ENCODE measurements at regions not wholly inside any gene's neighbourhood (a gene's known extent, or its start where the extent isn't known, plus 50 kb on each side); places are given as distances from the start of the nearest gene placed in this dataset.

DNA sequence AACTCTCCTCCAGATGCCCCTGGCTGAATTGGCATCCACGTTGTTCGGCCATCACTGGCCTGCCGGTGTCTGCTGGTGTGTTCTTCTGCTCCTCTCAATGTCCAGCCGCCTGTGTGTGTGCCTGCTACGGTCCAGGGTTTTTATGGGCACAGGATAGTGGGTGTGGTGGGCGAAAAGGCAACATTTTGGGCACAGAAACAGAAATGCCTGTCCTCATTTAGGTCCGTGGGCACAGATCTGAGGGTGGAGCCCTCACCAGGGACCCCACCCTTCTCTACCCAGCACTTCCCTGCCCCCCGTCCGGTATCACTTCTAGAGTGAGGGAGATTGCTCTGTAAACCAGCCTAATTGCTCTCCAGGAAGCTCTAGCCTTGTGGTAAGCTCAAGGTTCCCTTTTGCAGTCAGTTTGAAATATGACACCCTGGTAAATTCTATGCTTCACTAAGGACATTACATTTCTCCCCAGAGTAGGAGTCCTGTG lies 410.1 kb downstream of the MAT2B start:
- H3K27me3 ChIP-seq (ENCODE audit: control insufficient read depth in 2 of 2, insufficient read depth in 2 of 2, low read length in 2 of 2), result no peaks in the 10 kb centered on the region
- DNase-seq (ENCODE audit: low read depth, low spot score), result no peak
- no peaks in the 10 kb centered on the region for H3K36me3 ChIP-seq (ENCODE audit: control insufficient read depth in 2 of 2, extremely low read depth in 1 of 2, insufficient read depth in 2 of 2, low read length in 2 of 2)
- H3K9me1 ChIP-seq (replicated peaks; ENCODE audit: control insufficient read depth, extremely low read depth, insufficient read depth, low read length), result no peaks in the 10 kb centered on the region
- no TSS peak for BruUV-seq (replicated peaks)
- CTCF ChIA-PET, result no interaction called here
- H3K9ac ChIP-seq (replicated peaks; ENCODE audit: extremely low read depth, insufficient read depth, low read length), result no peak overlapping the region
- dilution Hi-C loops (cut with MboI; ENCODE audit: extremely low pct_ligation_motif_present, low sequenced_read_pairs) (no loop called here), intact Hi-C loops (cut with micrococcal nuclease) (no loop called here)
- TF ChIP-seq GATA2 (IDR thresholded peaks at IDR 0.05; ENCODE audit: insufficient read depth, insufficient read length, low read depth, low read length) (no peak), EZH2 (IDR thresholded peaks at IDR 0.05; ENCODE audit: borderline replicate concordance, low read depth, low read length, severe bottlenecking) (no peak), FOS (IDR thresholded peaks at IDR 0.05; ENCODE audit: borderline replicate concordance, insufficient read depth, low read length) (no peak), MYC (IDR thresholded peaks at IDR 0.05; ENCODE audit: low read depth, low read length) (no peak), MAX (IDR thresholded peaks at IDR 0.05; ENCODE audit: insufficient read depth, insufficient read length) (no peak)
- FAIRE-seq, result no peak
- H3K79me2 ChIP-seq (ENCODE audit: control insufficient read depth, insufficient read depth, low read length), result no peaks in the 10 kb centered on the region
- H3K9me3 ChIP-seq (replicated peaks; ENCODE audit: control insufficient read depth, insufficient read depth, low read length), result no peaks in the 10 kb centered on the region
- no peak overlapping the region for H3K4me2 ChIP-seq (ENCODE audit: insufficient read depth, low read length)
- peak overlapping the region; percentile 3 for H2AFZ ChIP-seq (ENCODE audit: low read depth, low read length)
- no peak overlapping the region for H3K4me3 ChIP-seq (replicated peaks in 1 of 3; ENCODE audit: insufficient read depth in 1 of 3, low read depth in 1 of 3, low read length in 3 of 3)
- no peaks in the 10 kb centered on the region for H3K4me1 ChIP-seq (ENCODE audit: control insufficient read depth, extremely low read depth, insufficient read depth, low read length)
- no peak overlapping the region for H3K27ac ChIP-seq (ENCODE audit: insufficient read depth, low read depth, low read length)
- POLR2A ChIA-PET, result no interaction called here
- H4K20me1 ChIP-seq (replicated peaks; ENCODE audit: control insufficient read depth, extremely low read depth, insufficient read depth, low read length), result no peaks in the 10 kb centered on the region

DNA sequence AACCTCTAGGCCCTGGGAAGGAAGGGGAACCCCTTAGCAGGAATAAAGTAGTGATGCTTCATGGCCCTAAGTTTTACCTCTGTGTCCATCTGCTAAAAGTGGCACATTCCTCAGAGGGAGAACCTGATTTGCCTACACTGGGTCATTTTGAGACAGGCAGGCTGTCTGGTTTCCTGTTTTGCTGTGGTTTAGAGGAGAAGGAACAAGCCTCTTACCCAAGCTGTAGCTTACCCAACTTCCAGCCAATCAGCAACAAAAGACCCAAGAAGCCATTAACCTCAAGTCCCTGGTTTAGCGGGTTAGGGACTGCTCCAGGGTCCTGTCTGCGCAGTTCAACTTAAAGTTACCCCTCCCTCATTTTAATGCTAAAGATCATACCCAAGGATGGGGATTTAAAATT lies 411.0 kb downstream of the MAT2B start:
- no peaks in the 10 kb centered on the region for H3K79me2 ChIP-seq (ENCODE audit: control insufficient read depth, insufficient read depth, low read length)
- no peaks in the 10 kb centered on the region for H3K36me3 ChIP-seq (ENCODE audit: control insufficient read depth in 2 of 2, extremely low read depth in 1 of 2, insufficient read depth in 2 of 2, low read length in 2 of 2)
- FAIRE-seq (peak; percentile 15), DNase-seq (ENCODE audit: low read depth, low spot score) (peak; percentile 22)
- H3K27ac ChIP-seq (ENCODE audit: insufficient read depth, low read depth, low read length), result no peak overlapping the region
- H3K9ac ChIP-seq (replicated peaks; ENCODE audit: extremely low read depth, insufficient read depth, low read length), result no peak overlapping the region
- no peak for TF ChIP-seq POLR2AphosphoS5 (IDR thresholded peaks at IDR 0.05; ENCODE audit: insufficient read depth, low read depth, low read length)
- no peak for TF ChIP-seq FOS (IDR thresholded peaks at IDR 0.05; ENCODE audit: borderline replicate concordance, insufficient read depth, low read length)
- TF ChIP-seq EZH2 (IDR thresholded peaks at IDR 0.05; ENCODE audit: borderline replicate concordance, low read depth, low read length, severe bottlenecking), result no peak
- TF ChIP-seq CTCF (IDR thresholded peaks at IDR 0.05; ENCODE audit: extremely low read depth in 1 of 2, insufficient read depth in 1 of 2, low read depth in 1 of 2, low read length in 2 of 2), result no peak
- no peak for TF ChIP-seq MYC (IDR thresholded peaks at IDR 0.05; ENCODE audit: low read depth, low read length)
- TF ChIP-seq JUN (IDR thresholded peaks at IDR 0.05; ENCODE audit: borderline replicate concordance, insufficient read depth, insufficient read length, low read depth), result no peak
- TF ChIP-seq MAX (IDR thresholded peaks at IDR 0.05; ENCODE audit: insufficient read depth, insufficient read length), result no peak
- TF ChIP-seq POLR2A (IDR thresholded peaks at IDR 0.05; ENCODE audit: low read depth, low read length), result no peak
- TF ChIP-seq GATA2 (IDR thresholded peaks at IDR 0.05; ENCODE audit: insufficient read depth, insufficient read length, low read depth, low read length), result no peak
- H3K9me3 ChIP-seq (replicated peaks; ENCODE audit: control insufficient read depth, insufficient read depth, low read length), result no peaks in the 10 kb centered on the region
- H4K20me1 ChIP-seq (replicated peaks; ENCODE audit: control insufficient read depth, extremely low read depth, insufficient read depth, low read length), result no peaks in the 10 kb centered on the region
- POLR2A ChIA-PET, result no interaction called here
- H3K4me2 ChIP-seq (ENCODE audit: insufficient read depth, low read length), result no peak overlapping the region
- H3K27me3 ChIP-seq (ENCODE audit: control insufficient read depth in 2 of 2, insufficient read depth in 2 of 2, low read length in 2 of 2), result no peaks in the 10 kb centered on the region
- CTCF ChIA-PET, result no interaction called here
- H3K4me1 ChIP-seq (ENCODE audit: control insufficient read depth, extremely low read depth, insufficient read depth, low read length), result no peaks in the 10 kb centered on the region
- intact Hi-C loops (cut with micrococcal nuclease), result no loop called here
- no peaks in the 10 kb centered on the region for H3K9me1 ChIP-seq (replicated peaks; ENCODE audit: control insufficient read depth, extremely low read depth, insufficient read depth, low read length)
- dilution Hi-C loops (cut with MboI; ENCODE audit: extremely low pct_ligation_motif_present, low sequenced_read_pairs), result no loop called here
- no peak overlapping the region for H3K4me3 ChIP-seq (replicated peaks in 1 of 3; ENCODE audit: insufficient read depth in 1 of 3, low read depth in 1 of 3, low read length in 3 of 3)
- peak overlapping the region; percentile 60 for H2AFZ ChIP-seq (ENCODE audit: low read depth, low read length)
- no TSS peak for BruUV-seq (replicated peaks)

Data from endothelial cell of umbilical vein (primary cell).